GM19043 (cell line): ENCODE measurements at regions not wholly inside any gene's neighbourhood (a gene's known extent, or its start where the extent isn't known, plus 50 kb on each side); places are given as distances from the start of the nearest gene placed in this dataset.

ENCODE experiments used
- ATAC-seq: cut with Tn5 transposase; IDR thresholded peaks from one replicate; pipeline ENCODE4 v1.9.1; 2021; ENCODE audit warnings: low read depth; ENCODE audit not compliant: unreplicated experiment

DNA sequence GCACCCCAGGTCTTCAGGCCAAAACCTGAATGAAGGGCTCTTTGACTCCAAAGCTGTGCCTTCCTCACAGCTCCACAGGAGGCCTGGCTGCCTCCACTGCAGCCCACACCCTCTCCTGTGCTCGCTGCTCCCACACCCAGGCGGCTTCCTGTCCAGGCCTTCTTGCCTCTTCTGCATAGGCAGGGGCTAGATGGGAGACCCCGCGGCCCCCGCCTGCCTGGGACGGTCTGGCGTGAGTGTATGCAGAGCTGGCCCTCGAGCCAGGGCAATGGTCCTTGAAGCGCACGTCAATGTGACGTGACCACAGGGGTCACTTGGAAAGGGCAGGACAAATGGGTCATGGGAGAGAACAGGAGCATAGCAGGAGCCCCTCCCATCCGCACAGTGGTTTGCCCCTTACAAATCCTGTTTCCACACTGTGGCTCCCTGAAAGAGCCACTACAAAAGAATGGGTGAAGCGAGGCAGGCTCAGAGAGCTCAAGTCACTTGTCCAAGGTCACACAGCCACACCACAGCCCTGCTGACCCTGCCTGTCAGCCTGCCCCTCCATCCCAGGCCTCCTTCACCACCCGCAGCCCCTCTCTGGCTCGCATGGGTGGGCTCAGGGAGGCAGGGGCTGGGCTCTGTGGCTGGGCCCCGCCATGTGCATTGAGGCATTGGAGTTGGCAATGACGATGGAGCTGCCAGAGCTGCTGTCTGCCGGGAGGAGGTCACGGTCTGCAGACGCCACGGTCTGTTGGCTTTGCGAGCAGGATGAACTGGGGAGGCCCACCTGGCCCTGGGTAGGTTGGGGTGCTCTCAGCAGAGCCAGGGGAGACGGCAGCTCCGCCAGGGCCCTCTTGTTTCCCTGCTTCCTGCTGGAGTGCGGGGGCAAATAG is 71.2 kb upstream of the WNT11 start:
- no peak for ATAC-seq

- ATAC-seq: no peak
Observed at GRCh38 chr11:76276781-76277155, 70.5 kb upstream of the WNT11 start.

- ATAC-seq: no peak
Observed at GRCh38 chr11:76276046-76276780, 69.9 kb upstream of the WNT11 start.

DNA sequence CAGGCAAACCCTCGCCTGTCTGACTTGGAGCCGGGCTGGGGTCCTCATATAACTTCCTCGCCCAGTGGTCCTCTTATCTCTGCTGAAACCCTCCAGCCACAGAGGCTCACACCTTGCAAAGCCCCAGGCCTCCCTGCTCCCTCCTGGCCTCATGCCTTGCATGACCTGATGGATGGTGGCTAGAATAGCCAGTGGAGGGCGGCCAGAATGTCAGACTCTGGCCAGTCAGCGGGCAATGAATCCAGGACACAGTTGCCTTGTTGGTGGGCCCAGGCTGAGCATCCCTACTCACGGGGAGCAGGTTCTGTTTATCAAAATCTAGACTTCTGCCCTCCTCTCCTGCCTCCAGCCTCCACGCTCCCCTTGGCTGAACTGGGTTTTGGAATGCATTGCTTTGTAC is 69.1 kb upstream of the WNT11 start:
- no peak for ATAC-seq

- no peak for ATAC-seq
Observed at GRCh38 chr11:76271068-76271467, 64.8 kb upstream of the WNT11 start.

- ATAC-seq: no peak
Observed at GRCh38 chr11:76270389-76270788, 64.1 kb upstream of the WNT11 start.

DNA sequence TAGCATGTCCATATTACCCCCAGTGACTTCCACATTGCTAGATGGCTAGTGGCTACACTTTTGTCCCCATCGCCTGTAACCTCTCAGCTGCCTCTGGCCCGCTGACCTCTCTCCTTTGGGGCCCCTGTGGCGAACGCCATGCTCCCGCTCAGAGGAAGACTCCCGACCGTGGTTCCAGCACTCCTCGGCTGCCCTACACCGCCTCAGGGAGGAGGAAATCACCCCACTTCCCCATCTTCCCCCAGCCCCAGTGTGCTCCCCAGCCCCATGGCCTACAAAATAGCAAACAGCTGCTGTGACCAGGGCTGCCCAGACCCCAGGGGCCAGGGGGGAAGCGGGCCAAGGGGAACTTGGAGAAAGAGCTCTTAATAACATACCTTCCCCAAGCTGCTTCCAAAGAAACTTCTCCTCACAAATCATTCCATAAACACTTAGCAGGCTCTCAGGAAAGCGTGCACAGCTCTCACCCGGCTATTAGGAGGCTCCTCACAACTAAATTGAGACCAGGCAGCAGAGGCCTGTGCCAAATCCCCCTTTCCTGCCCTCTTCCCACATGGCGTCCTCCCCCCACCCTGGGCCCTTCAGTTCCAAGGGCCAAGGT is 63.5 kb upstream of the WNT11 start:
- no peak for ATAC-seq

DNA sequence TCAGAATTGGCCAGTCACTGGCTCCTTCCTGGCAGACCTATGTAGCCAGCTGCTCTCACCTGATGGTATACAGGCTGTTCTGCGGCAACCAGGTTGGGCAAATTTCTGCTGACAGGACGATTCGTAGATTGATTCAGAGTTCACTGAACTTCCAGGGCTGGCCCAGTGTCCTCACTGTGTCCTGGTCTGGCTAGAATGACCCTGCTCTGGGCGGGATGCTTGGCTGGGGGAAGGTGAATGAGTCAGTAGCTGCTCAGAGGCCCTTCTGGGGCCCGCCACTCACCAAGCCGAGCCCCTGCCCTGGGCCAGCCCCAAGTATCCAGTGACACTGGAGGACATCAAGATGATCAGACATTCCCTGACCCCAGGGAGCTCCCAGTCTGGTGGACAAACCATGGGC is 62.9 kb upstream of the WNT11 start:
- no peak for ATAC-seq

- ATAC-seq: no peak
Observed at GRCh38 chr11:76268498-76268897, 62.2 kb upstream of the WNT11 start.

DNA sequence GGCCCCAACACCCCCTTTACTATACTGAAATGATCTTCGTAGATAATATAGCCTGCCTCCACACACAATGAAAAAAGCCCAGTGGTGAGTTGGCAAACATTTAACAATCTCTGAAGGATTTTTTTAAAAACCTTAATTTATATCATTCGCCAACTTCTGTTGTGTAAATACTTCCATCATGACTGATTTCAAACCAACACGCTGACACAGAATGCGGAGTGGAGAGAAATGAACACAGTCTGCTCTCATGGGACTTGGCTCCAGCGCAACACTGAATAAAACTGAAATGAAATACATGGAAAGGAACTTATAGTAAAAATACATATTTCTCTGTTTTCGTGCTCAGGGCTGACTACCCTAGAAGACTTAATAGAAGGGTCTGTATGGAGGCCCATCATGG is 61.3 kb upstream of the WNT11 start:
- ATAC-seq: no peak

DNA sequence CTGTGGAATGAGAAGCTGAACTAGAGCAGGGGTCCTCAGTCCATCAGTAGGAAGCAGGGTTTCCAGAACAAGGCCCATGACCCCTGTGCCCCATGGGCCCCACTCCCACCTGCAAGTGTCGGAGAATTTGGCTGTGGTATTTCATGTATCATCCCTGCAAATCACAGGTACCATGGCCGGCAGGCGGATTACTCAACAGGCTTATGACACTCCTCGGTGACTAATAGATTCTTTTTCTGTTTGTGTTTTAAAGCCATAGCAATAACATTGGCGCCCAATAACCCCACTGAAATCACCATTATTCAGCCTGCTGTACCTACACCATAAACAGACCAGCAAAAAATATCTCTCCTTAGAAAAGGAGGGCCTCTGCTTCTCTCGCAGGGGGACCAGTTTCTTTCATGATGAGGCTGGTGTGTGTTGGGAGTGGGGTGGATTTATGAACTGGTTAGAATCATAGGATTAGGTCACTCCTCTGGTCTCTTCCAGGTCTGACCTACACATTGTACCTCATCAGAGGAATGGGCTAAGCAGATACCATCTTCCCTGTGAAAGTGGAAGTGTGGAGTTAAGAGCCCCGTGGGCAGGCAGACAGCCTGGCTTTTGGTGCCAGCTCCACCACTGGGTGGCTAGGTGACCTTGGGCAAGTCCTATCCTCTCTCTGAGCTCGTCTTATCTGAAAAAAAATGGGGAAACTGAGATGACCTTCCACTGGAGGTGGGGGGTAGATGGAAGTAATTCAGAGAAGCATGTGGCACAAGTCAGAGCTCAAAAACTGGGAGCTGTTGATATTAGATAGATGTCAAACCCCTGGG is 60.2 kb upstream of the WNT11 start:
- no peak for ATAC-seq

GRCh38 chr11:76265771-76266241 is 59.5 kb upstream of the WNT11 start:
- ATAC-seq: no peak

- ATAC-seq: no peak
Observed at GRCh38 chr11:76263657-76264056, 57.4 kb upstream of the WNT11 start.

DNA sequence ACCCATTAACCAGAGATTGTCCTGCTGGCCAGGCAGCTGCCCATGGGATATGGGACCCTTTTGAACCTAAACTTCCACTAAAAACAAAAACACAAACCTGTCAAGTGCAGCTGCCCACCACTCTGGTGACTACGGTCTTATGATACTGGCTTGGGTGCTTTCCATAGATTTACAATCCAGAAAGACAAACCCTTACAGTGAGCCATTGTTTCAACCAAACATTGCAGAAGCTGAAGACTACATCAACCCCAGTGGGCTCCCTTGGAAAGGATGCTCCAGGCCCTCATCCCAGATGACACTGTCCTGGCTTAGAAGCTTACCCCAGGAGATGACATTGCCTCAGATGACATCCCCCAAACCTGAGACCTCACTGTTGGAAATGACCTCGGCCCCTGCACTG is 56.9 kb upstream of the WNT11 start:
- no peak for ATAC-seq

DNA sequence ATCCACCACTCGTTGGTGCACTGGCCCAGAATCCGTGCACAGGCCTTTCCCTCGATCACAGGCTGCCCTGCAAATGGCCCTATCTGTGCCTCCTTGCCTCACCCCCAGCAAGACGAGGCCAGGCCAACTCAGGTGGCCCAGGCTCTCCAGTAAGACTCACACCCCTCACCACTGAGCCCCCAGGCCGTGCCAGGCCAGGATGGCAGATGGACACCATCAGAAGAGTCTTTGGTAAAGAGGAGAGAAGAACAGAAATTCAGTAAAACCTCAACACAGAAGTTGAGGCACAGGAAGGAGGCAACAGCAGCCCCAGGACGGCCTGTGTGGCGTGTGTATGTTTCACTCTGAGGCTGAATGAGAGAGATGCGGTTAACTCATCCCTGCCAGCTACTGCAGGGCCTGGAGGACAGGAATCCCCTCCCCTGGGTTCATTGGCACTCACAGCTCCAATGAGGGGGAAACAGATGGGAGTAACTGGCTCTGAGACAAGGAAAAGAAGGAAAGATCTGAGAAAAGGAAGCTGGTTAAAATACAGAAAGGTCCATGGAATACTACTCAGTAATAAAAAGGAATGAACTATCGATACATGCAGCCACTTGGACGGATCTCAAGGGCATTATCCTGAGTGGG is 54.1 kb upstream of the WNT11 start:
- no peak for ATAC-seq

- no peak for ATAC-seq
Observed at GRCh38 chr11:76259299-76259908, 53.1 kb upstream of the WNT11 start.

GRCh38 chr11:76257074-76257719 is 50.9 kb upstream of the WNT11 start:
- ATAC-seq: no peak

DNA sequence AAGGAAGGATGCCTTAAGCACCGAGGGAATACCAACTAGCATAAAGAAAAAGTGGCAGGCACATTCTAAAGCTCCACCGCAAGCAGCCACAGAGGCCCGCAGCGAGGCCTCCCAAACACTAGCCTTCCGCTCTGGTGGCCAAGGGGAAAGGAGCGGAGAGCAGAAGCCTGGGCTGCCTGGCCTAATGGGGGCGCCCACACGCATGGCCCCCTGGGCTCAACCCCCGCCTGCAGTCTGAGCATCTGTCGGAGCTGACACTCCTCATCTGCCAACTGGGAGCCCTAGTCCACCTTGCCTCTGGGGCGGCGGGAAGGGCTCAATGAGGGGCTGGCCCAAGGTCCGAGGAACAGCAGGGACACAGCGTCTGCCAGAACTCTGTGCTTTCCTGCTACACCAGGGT is 50.1 kb upstream of the WNT11 start:
- no peak for ATAC-seq
